ENCODE measurements at regions not wholly inside any gene's neighbourhood (a gene's known extent, or its start where the extent isn't known, plus 50 kb on each side); places are given as distances from the start of the nearest gene placed in this dataset.

- TF ChIP-seq, protein P1, sequence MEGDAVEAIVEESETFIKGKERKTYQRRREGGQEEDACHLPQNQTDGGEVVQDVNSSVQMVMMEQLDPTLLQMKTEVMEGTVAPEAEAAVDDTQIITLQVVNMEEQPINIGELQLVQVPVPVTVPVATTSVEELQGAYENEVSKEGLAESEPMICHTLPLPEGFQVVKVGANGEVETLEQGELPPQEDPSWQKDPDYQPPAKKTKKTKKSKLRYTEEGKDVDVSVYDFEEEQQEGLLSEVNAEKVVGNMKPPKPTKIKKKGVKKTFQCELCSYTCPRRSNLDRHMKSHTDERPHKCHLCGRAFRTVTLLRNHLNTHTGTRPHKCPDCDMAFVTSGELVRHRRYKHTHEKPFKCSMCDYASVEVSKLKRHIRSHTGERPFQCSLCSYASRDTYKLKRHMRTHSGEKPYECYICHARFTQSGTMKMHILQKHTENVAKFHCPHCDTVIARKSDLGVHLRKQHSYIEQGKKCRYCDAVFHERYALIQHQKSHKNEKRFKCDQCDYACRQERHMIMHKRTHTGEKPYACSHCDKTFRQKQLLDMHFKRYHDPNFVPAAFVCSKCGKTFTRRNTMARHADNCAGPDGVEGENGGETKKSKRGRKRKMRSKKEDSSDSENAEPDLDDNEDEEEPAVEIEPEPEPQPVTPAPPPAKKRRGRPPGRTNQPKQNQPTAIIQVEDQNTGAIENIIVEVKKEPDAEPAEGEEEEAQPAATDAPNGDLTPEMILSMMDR (IDR thresholded peaks at IDR 0.05; ENCODE audit: borderline replicate concordance, insufficient read depth, low read depth, low read length) = no peak
- no peak overlapping the region for H3K4me3 ChIP-seq (ENCODE audit: low read depth, low read length)
These were observed 151.1 kb downstream of the TRIM27 start for GRCh38 chr6:28772480-28773381.

- TF ChIP-seq, protein P1 (IDR thresholded peaks at IDR 0.05; ENCODE audit: borderline replicate concordance, insufficient read depth, low read depth, low read length) = no peak
- no peak overlapping the region for H3K4me3 ChIP-seq (ENCODE audit: low read depth, low read length)
These were observed 149.3 kb downstream of the TRIM27 start for GRCh38 chr6:28774292-28775051.

- no peak overlapping the region for H3K4me3 ChIP-seq (ENCODE audit: low read depth, low read length)
- TF ChIP-seq, protein P1 (IDR thresholded peaks at IDR 0.05; ENCODE audit: borderline replicate concordance, insufficient read depth, low read depth, low read length) = no peak
These were observed 148.8 kb downstream of the TRIM27 start for GRCh38 chr6:28775052-28775376.

GRCh38 chr6:28775405-28776129, 148.2 kb downstream of the TRIM27 start:
- H3K4me3 ChIP-seq (ENCODE audit: low read depth, low read length) = no peak overlapping the region
- TF ChIP-seq, protein P1 (IDR thresholded peaks at IDR 0.05; ENCODE audit: borderline replicate concordance, insufficient read depth, low read depth, low read length) = no peak

DNA sequence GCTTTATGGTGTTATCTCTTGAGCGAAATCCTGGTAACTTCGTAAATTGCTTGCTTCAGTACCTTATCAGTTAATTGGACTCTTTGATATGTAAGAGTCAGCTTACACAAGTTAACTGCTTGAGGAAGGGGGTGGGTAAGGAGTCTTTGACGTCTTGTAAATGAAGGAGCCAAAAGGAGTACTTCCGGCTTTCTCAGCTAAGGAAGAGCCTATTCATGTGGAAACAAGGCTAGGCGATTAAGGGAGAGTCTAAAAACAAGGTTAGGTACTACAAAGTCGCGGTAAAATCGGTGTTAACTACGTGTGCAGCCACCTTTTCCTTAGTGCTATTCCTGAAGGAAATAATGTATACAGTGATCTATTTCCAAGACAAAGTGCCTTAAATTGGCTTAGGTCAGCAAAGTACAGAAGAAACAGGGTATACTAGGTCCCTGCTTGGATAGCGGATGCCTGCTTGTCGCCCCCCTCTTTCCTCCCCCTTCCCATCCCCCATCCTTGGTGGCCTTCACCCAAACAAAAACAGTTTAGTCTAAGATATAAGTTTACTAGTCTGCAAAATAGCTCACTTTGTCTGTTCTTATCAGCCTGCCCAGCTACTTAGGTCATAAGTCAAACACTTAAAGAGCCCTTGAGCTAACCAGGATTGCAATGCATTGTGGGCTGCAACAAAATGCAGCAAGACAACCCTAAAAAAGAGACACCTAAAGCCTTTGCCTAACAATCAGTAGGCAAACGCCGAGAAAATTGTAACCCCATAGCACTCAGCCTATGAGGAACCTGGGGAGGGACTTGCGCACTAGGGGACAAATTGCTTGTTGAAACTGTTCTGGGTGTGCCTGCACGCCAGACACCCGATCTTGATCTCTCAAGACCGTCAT, 147.3 kb downstream of the TRIM27 start:
- H3K4me3 ChIP-seq (ENCODE audit: low read depth, low read length) = no peak overlapping the region
- TF ChIP-seq, protein P1 (IDR thresholded peaks at IDR 0.05; ENCODE audit: borderline replicate concordance, insufficient read depth, low read depth, low read length) = no peak

DNA sequence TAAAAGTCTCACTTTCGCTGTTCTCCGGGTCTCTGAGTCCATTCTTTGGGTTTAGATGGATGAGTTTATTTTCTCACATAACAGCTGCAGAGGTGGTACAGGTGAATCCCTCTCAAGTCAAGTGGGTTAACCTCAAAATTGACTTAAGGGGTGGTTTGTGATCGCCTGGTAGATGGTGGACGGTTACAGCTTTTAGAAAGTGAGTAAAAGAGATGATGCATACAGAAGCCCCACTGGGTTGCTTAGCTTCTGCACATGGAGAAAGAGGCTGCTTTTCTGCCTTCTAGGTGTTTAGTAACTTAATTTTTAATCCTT, 146.7 kb downstream of the TRIM27 start:
- no peak overlapping the region for H3K4me3 ChIP-seq (ENCODE audit: low read depth, low read length)
- TF ChIP-seq, protein P1 (IDR thresholded peaks at IDR 0.05; ENCODE audit: borderline replicate concordance, insufficient read depth, low read depth, low read length) = no peak
